Amygdala (tissue), 56 donors: ENCODE measurements at regions not wholly inside any gene's neighbourhood (a gene's known extent, or its start where the extent isn't known, plus 50 kb on each side); places are given as distances from the start of the nearest gene placed in this dataset.

Source experiments
- DNase-seq, 56 donors: peaks; one replicate each; lab custom pipeline; 2025; lab: John Stamatoyannopoulos, UW

- DNase-seq = no peak
Measured at GRCh38 chr3:30199855-30200254, 406.5 kb upstream of the TGFBR2 start.

- no peak for DNase-seq
Measured at GRCh38 chr3:30201715-30202114, 404.7 kb upstream of the TGFBR2 start.

GRCh38 chr3:30203301-30203700 is 403.1 kb upstream of the TGFBR2 start:
- no peak for DNase-seq

GRCh38 chr3:30204126-30204525 is 402.3 kb upstream of the TGFBR2 start:
- no peak for DNase-seq

GRCh38 chr3:30206051-30206450 is 400.4 kb upstream of the TGFBR2 start:
- DNase-seq = no peak

- no peak for DNase-seq
Measured at GRCh38 chr3:30221619-30222018, 384.8 kb upstream of the TGFBR2 start.

- no peak for DNase-seq
Measured at GRCh38 chr3:30222441-30222840, 384.0 kb upstream of the TGFBR2 start.

- no peak for DNase-seq
Measured at GRCh38 chr3:30225021-30225420, 381.4 kb upstream of the TGFBR2 start.

GRCh38 chr3:30226601-30227151 is 379.7 kb upstream of the TGFBR2 start:
- no peak for DNase-seq

GRCh38 chr3:30227571-30228301 is 378.7 kb upstream of the TGFBR2 start:
- no peak for DNase-seq

- DNase-seq = no peak
Measured at GRCh38 chr3:30228302-30228631, 378.1 kb upstream of the TGFBR2 start.

- no peak for DNase-seq
Measured at GRCh38 chr3:30231277-30232141, 374.9 kb upstream of the TGFBR2 start.

- peak in 1 of 56 donors; percentile 1 for DNase-seq
Measured at GRCh38 chr3:30232142-30232541, 374.3 kb upstream of the TGFBR2 start.

- no peak for DNase-seq
Measured at GRCh38 chr3:30233913-30234646, 372.3 kb upstream of the TGFBR2 start.

- no peak for DNase-seq
Measured at GRCh38 chr3:30236011-30236410, 370.4 kb upstream of the TGFBR2 start.

GRCh38 chr3:30241721-30242120 is 364.7 kb upstream of the TGFBR2 start:
- no peak for DNase-seq

- DNase-seq = no peak
Measured at GRCh38 chr3:30245858-30246622, 360.4 kb upstream of the TGFBR2 start.

- no peak for DNase-seq
Measured at GRCh38 chr3:30248423-30248822, 358.0 kb upstream of the TGFBR2 start.

GRCh38 chr3:30252474-30252873 is 353.9 kb upstream of the TGFBR2 start:
- DNase-seq = no peak

GRCh38 chr3:30253832-30254231 is 352.6 kb upstream of the TGFBR2 start:
- DNase-seq = no peak
